ENCODE measurements at regions not wholly inside any gene's neighbourhood (a gene's known extent, or its start where the extent isn't known, plus 50 kb on each side); places are given as distances from the start of the nearest gene placed in this dataset.

- Histone ChIP-seq H3K9ac (ENCODE audit: low read depth, low read length) (no peak overlapping the region), H3K4me3 (ENCODE audit: insufficient read depth, low read depth, low read length) (no peak overlapping the region), H3K4me2 (ENCODE audit: low read depth, low read length) (no peak overlapping the region), H3K27ac (ENCODE audit: insufficient read depth, low read length) (no peak overlapping the region), H3K14ac (replicated peaks; ENCODE audit: low read depth, low read length) (no peak overlapping the region), H3K18ac (ENCODE audit: low read depth, low read length) (no peak overlapping the region), H3K9me1 (ENCODE audit: insufficient read depth, low read length) (no peaks in the 10 kb centered on the region), H3K36me3 (ENCODE audit: control insufficient read depth, insufficient read depth, low read length) (no peaks in the 10 kb centered on the region), H4K91ac (ENCODE audit: insufficient read depth, low read depth, low read length) (no peak overlapping the region), H3K4ac (ENCODE audit: low read depth, low read length) (no peak overlapping the region), H3K23ac (ENCODE audit: low read depth, low read length) (no peak overlapping the region), H2AK9ac (replicated peaks; ENCODE audit: low read depth, low read length, poor library complexity) (no peak overlapping the region), H3K56ac (ENCODE audit: extremely low read depth, insufficient read depth, low read length) (no peak overlapping the region), H2BK120ac (ENCODE audit: low read depth, low read length) (no peak overlapping the region), H4K5ac (ENCODE audit: low read depth, low read length) (no peak overlapping the region), H3K27me3 (ENCODE audit: control insufficient read depth, insufficient read depth, low read length) (peaks cover 3% of the 10 kb centered on the region; the same call in 1 of the 2 replicates), H2BK5ac (ENCODE audit: low read depth, low read length, poor library complexity, severe bottlenecking) (no peak overlapping the region), H2BK20ac (ENCODE audit: low read depth, low read length) (no peak overlapping the region), H4K20me1 (ENCODE audit: insufficient read depth, low read length) (no peaks in the 10 kb centered on the region), H2BK15ac (ENCODE audit: low read depth, low read length) (no peak overlapping the region), H3K9me3 (ENCODE audit: control insufficient read depth, insufficient read depth, low read length) (no peaks in the 10 kb centered on the region), H2AK5ac (ENCODE audit: low read depth, low read length) (no peak overlapping the region), H3K4me1 (ENCODE audit: control insufficient read depth, insufficient read depth, low read length) (no peaks in the 10 kb centered on the region), H4K8ac (ENCODE audit: low read depth in 2 of 2, low read length in 2 of 2) (no peak overlapping the region), H3K79me1 (ENCODE audit: low read depth in 1 of 2, low read length in 2 of 2) (no peaks in the 10 kb centered on the region), H2AFZ (replicated peaks; ENCODE audit: low read length, poor library complexity) (no peak overlapping the region)
- no peak for TF ChIP-seq BHLHE40 (IDR thresholded peaks at IDR 0.05; ENCODE audit: low read depth, low read length)
- TF ChIP-seq NFE2L2 (IDR thresholded peaks at IDR 0.05; ENCODE audit: low read depth, low read length), result no peak
- no peak for TF ChIP-seq POLR2A (IDR thresholded peaks at IDR 0.05; ENCODE audit: low read depth, low read length)
- TF ChIP-seq, protein P1, sequence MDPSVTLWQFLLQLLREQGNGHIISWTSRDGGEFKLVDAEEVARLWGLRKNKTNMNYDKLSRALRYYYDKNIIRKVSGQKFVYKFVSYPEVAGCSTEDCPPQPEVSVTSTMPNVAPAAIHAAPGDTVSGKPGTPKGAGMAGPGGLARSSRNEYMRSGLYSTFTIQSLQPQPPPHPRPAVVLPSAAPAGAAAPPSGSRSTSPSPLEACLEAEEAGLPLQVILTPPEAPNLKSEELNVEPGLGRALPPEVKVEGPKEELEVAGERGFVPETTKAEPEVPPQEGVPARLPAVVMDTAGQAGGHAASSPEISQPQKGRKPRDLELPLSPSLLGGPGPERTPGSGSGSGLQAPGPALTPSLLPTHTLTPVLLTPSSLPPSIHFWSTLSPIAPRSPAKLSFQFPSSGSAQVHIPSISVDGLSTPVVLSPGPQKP (IDR thresholded peaks at IDR 0.05; ENCODE audit: borderline replicate concordance, low read depth, low read length), result no peak
- intact Hi-C loops (cut with micrococcal nuclease), result no loop called here
- WGBS, 2 experiments (ENCODE audit: extremely low coverage in 2 of 2, insufficient read length in 1 of 2), result no CpG with 5 or more reads among the region's 6 CpGs
- in situ Hi-C loops (cut with MboI; ENCODE audit: low sequenced_read_pairs), result no loop called here
- ChIA-PET POLR2A (ENCODE audit: unreplicated experiment) (no interaction called here), CTCF (no interaction called here)
- BruUV-seq (replicated peaks), result no TSS peak
- DNase-seq (no peak), ATAC-seq (ENCODE audit: low read depth) (no peak)
- dilution Hi-C loops (cut with HindIII; ENCODE audit: low sequenced_read_pairs, unreplicated experiment), result no loop called here
Measured at GRCh38 chr1:204751480-204751879, 65.9 kb upstream of the LRRN2 start.

Data from IMR-90 (cell line).